GM10266 (cell line): ENCODE measurements at regions not wholly inside any gene's neighbourhood (a gene's known extent, or its start where the extent isn't known, plus 50 kb on each side); places are given as distances from the start of the nearest gene placed in this dataset.

Experiments
- DNase-seq: peaks from one replicate; pipeline ENCODE4 v3.0.0; 2012; ENCODE audit errors: extremely low spot score
- CTCF ChIP-seq: IDR thresholded peaks from 2 replicates; pipeline ENCODE4 v1.5.1; 2012; ENCODE audit warnings: mild to moderate bottlenecking, low read depth; ENCODE audit not compliant: control insufficient read depth, insufficient read depth; ENCODE audit errors: missing control alignments

- TF ChIP-seq CTCF, result no peak
- no peak for DNase-seq
Measured at GRCh38 chr20:51906679-51907078, 104.4 kb upstream of the SALL4 start.

GRCh38 chr20:51906049-51906448, 103.7 kb upstream of the SALL4 start:
- no peak for DNase-seq
- TF ChIP-seq CTCF, result no peak

- no peak for TF ChIP-seq CTCF
- no peak for DNase-seq
Measured at GRCh38 chr20:51902933-51903332, 100.6 kb upstream of the SALL4 start.

- no peak for DNase-seq
- no peak for TF ChIP-seq CTCF
Measured at GRCh38 chr20:51900443-51900842, 98.1 kb upstream of the SALL4 start.

- DNase-seq, result no peak
- no peak for TF ChIP-seq CTCF
Measured at GRCh38 chr20:51899674-51900073, 97.4 kb upstream of the SALL4 start.

- TF ChIP-seq CTCF, result no peak
- DNase-seq, result no peak
Measured at GRCh38 chr20:51898788-51899187, 96.5 kb upstream of the SALL4 start.

- no peak for TF ChIP-seq CTCF
- DNase-seq, result no peak
Measured at GRCh38 chr20:51894619-51895018, 92.3 kb upstream of the SALL4 start.
